Fibroblast of lung (primary cell): ENCODE measurements at regions not wholly inside any gene's neighbourhood (a gene's known extent, or its start where the extent isn't known, plus 50 kb on each side); places are given as distances from the start of the nearest gene placed in this dataset.

Experiments used
- CTCF ChIP-seq, 2 donors: IDR thresholded peaks in 1 of 2; conservative IDR thresholded peaks in 1 of 2; 1 replicate in 1 of 2; 2 replicates in 1 of 2; pipeline ENCODE4 v1.5.1; 2011 to 2012; ENCODE audit warnings: low read length in 2 of 2, control low read depth in 1 of 2, inconsistent platforms in 1 of 2, low read depth in 1 of 2, mild to moderate bottlenecking in 1 of 2
- EZH2 ChIP-seq: IDR thresholded peaks from 2 replicates; pipeline ENCODE4 v1.5.1; 2012; ENCODE audit warnings: low read length, control low read depth, mild to moderate bottlenecking; ENCODE audit errors: missing control alignments

GRCh38 chr3:110436209-110436608 lies 635.4 kb upstream of the NECTIN3 start:
- no peak for TF ChIP-seq EZH2
- TF ChIP-seq CTCF (conservative IDR thresholded peaks at IDR 0.05 in 1 of 2, IDR thresholded peaks at IDR 0.05 in 1 of 2; ENCODE audit: low read depth in 1 of 2, low read length in 2 of 2) = no peak
